GM12875 (cell line): ENCODE measurements at regions not wholly inside any gene's neighbourhood (a gene's known extent, or its start where the extent isn't known, plus 50 kb on each side); places are given as distances from the start of the nearest gene placed in this dataset.
"Not testable (repeated sequence)": the region's sequence is repeated elsewhere in the genome, so short reads cannot be mapped to it uniquely, and the experiment has no call there.

Source experiments
- H3K4me3 ChIP-seq: one replicate; pipeline ENCODE4 v1.5.1; 2011; ENCODE audit warnings: low read depth, low read length, control low read depth
- CTCF ChIP-seq: IDR thresholded peaks from 2 replicates; pipeline ENCODE4 v1.5.1; 2011; ENCODE audit warnings: low read depth, mild to moderate bottlenecking, control low read depth, inconsistent platforms, low read length, moderate library complexity, borderline replicate concordance; ENCODE audit not compliant: insufficient read depth

GRCh38 chr9:87199782-87200181 is 252.5 kb upstream of the GAS1 start:
- TF ChIP-seq CTCF, result no peak
- no peak overlapping the region for H3K4me3 ChIP-seq

- no peak for TF ChIP-seq CTCF
- no peak overlapping the region for H3K4me3 ChIP-seq
These were observed 254.0 kb upstream of the GAS1 start for GRCh38 chr9:87201351-87201751.

GRCh38 chr9:87206064-87206661 is 258.9 kb upstream of the GAS1 start:
- TF ChIP-seq CTCF, result no peak
- no peak overlapping the region for H3K4me3 ChIP-seq

GRCh38 chr9:87210658-87211057 is 263.4 kb upstream of the GAS1 start:
- H3K4me3 ChIP-seq, result not testable (repeated sequence)

- no peak for TF ChIP-seq CTCF
- H3K4me3 ChIP-seq, result no peak overlapping the region
These were observed 264.4 kb upstream of the GAS1 start for GRCh38 chr9:87211669-87212068.

- no peak overlapping the region for H3K4me3 ChIP-seq
- TF ChIP-seq CTCF, result no peak
These were observed 265.3 kb upstream of the GAS1 start for GRCh38 chr9:87212605-87213021.

GRCh38 chr9:87213948-87214347 is 266.6 kb upstream of the GAS1 start:
- no peak overlapping the region for H3K4me3 ChIP-seq
- TF ChIP-seq CTCF, result no peak

GRCh38 chr9:87214991-87215390 is 267.7 kb upstream of the GAS1 start:
- no peak overlapping the region for H3K4me3 ChIP-seq
- no peak for TF ChIP-seq CTCF
